Jurkat, Clone E6-1 (cell line): ENCODE measurements at regions not wholly inside any gene's neighbourhood (a gene's known extent, or its start where the extent isn't known, plus 50 kb on each side); places are given as distances from the start of the nearest gene placed in this dataset.
"Not testable (repeated sequence)": the region's sequence is repeated elsewhere in the genome, so short reads cannot be mapped to it uniquely, and the experiment has no call there.

Experiments
- DNase-seq: peaks from one replicate; pipeline ENCODE4 v3.0.0-alpha.2; 2011; ENCODE audit warnings: low read depth, low spot score
- H3K4me3 ChIP-seq: 2 replicates; pipeline ENCODE4 v1.5.1; 2011; ENCODE audit warnings: mild to moderate bottlenecking, low read length, control low read depth, moderate library complexity

DNA sequence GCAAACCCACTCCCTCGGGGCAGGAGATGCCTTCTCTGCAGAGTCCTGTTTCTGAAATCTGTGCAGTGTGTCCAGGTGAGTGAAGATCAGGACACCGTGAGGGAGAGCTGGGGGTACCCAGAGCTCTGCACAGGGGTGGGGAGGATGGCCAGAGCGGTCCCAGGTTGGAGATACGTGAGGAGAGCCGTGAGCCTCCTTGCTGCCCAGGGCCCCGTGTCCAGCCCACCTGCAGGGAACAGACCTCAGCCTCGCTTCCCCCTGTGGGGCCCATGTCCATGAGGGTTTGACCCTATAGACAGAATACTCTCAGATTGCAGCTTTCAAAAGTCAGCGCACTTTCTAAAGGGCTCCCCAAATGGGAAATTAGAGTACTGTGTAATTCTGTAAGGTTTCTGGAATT lies 66.5 kb upstream of the EN2 start:
- no peak overlapping the region for H3K4me3 ChIP-seq
- DNase-seq, result no peak

GRCh38 chr7:155392726-155393570 lies 65.0 kb upstream of the EN2 start:
- no peak for DNase-seq
- no peak overlapping the region for H3K4me3 ChIP-seq

GRCh38 chr7:155394413-155394812 lies 63.5 kb upstream of the EN2 start:
- H3K4me3 ChIP-seq, result no peak overlapping the region
- no peak for DNase-seq

DNA sequence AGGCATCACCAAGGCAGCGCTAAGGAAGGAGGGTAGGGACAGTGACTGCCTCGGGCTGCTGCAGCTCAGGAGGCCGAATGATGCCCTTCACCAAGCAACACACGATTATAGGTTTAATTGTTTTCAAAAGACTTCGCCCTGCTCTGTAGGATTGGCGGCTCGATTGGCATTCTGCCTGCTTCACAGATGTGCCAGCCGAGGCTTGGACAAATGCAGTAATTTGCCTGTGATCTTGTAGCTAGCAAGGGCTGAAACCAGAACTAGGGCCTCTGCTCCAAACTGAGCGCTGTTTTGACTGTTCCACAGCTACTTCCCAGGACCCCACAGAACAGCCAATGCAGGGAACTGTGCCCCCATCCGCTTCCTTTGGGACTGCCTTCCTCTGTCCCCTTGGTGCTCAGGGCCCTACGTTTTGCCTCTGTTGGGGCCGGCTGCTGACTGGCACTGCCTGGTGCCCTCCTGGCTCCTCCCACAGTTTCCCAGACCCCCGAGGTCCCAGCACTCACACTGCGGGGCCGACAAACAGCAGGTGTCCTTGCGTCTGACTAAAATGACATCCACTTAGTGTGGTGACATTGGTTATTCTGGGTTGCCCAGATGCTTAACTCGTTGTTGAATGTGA lies 62.6 kb upstream of the EN2 start:
- H3K4me3 ChIP-seq, result no peak overlapping the region
- no peak for DNase-seq

- H3K4me3 ChIP-seq, result no peak overlapping the region
- no peak for DNase-seq
Observed at GRCh38 chr7:155396661-155397060, 61.3 kb upstream of the EN2 start.

DNA sequence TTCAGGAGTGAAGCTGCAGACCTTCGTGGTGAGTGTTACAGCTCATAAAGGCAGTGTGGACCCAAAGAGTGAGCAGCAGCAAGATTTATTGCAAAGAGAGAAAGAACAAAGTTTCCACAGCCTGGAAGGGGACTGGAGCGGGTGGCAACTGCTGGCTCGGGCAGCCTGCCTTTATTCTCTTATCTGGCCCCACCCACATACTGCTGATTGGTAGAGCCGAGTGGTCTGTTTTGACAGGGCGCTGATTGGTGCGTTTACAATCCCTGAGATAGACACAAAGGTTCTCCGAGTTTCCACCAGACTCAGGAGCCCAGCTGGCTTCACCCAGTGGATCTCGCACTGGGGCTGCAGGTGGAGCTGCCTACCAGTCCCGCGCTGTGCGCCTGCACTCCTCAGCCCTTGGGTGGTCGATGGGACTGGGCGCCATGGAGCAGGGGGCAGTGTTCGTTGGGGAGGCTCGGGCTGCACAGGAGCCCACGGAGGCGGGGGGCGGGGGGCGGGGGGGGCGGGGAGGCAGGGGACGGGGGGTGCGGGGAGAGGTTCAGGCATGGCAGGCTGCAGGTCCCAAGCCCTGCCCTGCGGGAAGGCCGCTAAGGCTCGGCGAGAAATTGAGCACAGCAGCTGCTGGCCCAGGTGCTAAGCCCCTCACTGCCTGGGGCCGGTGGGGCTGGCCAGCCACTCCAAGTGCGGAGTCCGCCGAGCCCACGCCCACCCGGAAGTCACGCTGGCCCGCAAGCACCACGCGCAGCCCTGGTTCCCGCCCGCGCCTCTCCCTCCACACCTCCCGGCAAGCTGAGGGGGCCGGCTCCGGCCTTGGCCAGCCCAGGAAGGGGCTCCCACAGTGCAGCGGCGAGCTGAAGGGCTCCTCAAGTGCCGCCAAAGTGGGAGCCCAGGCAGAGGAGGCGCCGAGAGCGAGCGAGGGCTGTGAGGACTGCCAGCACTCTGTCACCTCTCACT lies 59.9 kb upstream of the EN2 start:
- DNase-seq, result not testable (repeated sequence)

GRCh38 chr7:155398944-155399343 lies 59.0 kb upstream of the EN2 start:
- no peak overlapping the region for H3K4me3 ChIP-seq
- DNase-seq, result no peak

More for the DNA sequence above, 59.9 kb upstream of the EN2 start:
- H3K4me3 ChIP-seq, result not testable (repeated sequence)

DNA sequence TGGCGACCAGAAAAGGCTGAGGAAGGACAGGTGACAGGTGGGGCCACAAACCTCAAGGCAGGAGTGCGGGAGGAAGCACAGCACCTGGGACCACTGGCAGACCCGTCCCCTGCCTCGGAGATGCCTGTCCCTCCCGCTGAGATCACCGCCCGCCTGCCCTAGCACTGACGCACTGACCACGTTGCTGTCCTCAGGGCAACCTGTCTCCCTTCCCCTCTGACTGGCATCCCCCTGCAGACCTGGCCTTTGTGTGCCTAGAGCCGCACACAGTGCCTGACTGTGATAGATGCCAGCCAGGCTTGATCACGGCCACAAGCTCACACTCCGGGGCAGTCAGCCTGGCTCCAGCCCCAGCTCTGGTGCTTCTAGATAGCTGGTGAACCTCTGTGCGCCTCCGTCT lies 58.4 kb upstream of the EN2 start:
- H3K4me3 ChIP-seq, result no peak overlapping the region

DNA sequence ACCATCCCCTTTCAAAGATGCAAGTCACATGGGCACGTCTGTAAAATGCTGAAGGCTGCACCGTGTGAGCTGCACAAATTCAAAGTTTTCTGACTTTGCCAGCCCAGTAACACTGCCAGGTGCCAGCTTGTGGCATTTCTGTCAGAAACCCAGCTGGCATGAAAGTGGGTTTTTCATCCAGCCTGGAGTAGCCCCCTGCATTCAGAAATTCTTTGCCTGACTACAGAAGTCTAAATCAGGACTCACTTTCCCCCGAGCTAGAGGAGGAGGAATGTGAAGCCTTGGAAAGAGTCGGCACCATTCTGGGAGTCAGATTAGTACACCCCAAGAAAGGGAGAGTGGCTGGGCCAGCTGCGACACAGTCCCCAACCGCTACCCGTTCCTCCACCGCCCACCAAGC lies 56.7 kb upstream of the EN2 start:
- H3K4me3 ChIP-seq, result no peak overlapping the region
- no peak for DNase-seq

More for the DNA sequence above, 58.4 kb upstream of the EN2 start:
- no peak for DNase-seq

DNA sequence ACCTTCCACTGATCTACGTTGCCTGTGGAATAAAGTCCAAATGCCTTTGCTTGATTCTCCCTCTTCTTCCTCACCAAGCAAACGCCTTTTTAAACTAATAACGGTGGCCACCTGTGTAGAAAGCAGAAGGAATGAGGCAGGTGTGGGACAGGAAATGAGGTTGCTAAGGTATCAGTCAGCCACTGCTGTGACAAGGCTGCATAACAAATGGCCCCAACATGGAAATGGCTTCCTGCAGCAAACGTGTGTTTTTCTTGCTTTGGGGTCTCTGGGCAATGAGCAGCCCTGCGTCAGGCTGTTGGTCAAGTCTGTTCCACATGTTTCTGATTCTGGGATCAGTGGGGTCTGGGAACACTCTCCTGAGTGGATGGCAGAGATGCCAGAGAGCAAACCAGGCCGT lies 56.0 kb upstream of the EN2 start:
- DNase-seq, result no peak
- H3K4me3 ChIP-seq, result no peak overlapping the region

GRCh38 chr7:155402941-155403340 lies 55.0 kb upstream of the EN2 start:
- no peak for DNase-seq
- H3K4me3 ChIP-seq, result no peak overlapping the region

DNA sequence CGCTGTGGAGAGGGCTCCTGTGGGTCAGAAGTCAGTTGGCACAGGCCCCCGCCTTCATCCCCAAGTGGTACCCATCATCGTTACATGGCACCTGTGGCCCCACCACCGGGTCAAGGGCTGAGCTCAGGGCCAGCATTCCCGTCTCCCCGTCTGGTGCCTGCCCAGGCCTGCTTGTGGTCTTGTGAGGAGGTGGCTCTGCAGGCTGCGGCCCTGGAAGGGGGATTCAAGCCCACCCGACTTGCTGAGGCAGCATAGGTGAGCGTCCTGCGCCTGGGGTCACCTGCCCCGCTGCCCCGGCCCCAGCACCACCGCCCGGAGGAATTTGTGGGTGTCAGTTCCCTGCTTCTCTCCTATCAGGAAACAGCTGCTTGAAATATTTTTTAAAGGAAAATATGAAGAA lies 53.0 kb upstream of the EN2 start:
- DNase-seq, result no peak
- H3K4me3 ChIP-seq, result no peak overlapping the region

- no peak overlapping the region for H3K4me3 ChIP-seq
- DNase-seq, result no peak
Observed at GRCh38 chr7:155405399-155406318, 52.3 kb upstream of the EN2 start.

- no peak for DNase-seq
- no peak overlapping the region for H3K4me3 ChIP-seq
Observed at GRCh38 chr7:155407799-155408198, 50.1 kb upstream of the EN2 start.
